ENCODE measurements at regions not wholly inside any gene's neighbourhood (a gene's known extent, or its start where the extent isn't known, plus 50 kb on each side); places are given as distances from the start of the nearest gene placed in this dataset.
A peak's percentile ranks its signal among the peaks of the same experiment; 100 is the strongest.

DNA sequence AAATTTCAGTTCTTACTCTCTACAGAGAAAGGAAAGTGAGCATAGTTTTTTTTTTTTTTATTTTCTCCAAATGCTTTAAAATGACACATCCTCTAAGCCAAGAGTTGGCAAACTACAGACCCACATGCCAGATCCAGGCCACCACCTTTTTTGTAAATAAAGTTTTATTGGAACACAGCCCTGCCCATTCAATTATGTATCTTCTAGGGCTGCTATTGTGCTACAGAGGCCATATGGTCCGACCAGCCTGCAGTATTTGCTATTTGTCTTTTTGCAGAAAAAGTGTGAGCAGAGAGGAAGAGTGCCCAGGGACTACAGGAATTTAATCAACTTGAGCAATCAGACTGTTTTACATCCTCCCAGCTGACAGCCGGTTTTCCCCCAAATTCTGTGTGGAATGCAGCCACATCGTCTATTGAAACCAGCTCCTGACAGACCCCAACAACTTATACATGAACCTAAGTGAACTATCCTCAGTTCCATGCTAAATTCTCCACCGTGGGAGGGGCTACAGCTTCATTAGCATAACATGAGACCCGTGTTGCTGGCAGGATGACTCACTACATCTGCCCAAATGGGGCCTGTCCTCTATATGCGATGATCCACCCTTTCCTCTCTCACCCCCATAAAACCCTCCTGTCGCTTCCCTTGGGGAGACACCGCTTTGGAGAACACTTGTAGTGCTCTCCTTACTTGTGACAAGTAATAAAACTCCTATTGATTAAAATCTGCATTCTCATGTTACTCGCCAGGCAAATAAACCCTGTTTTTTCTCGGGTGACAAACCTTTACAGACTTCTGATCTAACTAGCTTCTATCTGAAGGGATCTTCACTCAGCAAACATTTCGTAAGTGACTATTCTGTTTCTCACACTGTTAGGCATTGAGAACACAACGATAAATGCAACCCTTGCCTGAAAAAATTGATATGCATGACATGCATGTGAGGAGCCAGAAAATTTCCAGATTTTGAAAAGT lies 149.4 kb upstream of the HS3ST3A1 start:
- H3K27ac Mint-ChIP-seq (ENCODE audit: unreplicated experiment): peak overlapping the region; percentile 76
- TF ChIP-seq, protein P1, sequence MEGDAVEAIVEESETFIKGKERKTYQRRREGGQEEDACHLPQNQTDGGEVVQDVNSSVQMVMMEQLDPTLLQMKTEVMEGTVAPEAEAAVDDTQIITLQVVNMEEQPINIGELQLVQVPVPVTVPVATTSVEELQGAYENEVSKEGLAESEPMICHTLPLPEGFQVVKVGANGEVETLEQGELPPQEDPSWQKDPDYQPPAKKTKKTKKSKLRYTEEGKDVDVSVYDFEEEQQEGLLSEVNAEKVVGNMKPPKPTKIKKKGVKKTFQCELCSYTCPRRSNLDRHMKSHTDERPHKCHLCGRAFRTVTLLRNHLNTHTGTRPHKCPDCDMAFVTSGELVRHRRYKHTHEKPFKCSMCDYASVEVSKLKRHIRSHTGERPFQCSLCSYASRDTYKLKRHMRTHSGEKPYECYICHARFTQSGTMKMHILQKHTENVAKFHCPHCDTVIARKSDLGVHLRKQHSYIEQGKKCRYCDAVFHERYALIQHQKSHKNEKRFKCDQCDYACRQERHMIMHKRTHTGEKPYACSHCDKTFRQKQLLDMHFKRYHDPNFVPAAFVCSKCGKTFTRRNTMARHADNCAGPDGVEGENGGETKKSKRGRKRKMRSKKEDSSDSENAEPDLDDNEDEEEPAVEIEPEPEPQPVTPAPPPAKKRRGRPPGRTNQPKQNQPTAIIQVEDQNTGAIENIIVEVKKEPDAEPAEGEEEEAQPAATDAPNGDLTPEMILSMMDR (IDR thresholded peaks at IDR 0.05; ENCODE audit: partially characterized antibody, unreplicated experiment): no peak
- H3K27me3 Mint-ChIP-seq (ENCODE audit: unreplicated experiment): no peaks in the 10 kb centered on the region
- H3K4me3 Mint-ChIP-seq (ENCODE audit: unreplicated experiment): no peak overlapping the region
- peaks cover 11% of the 10 kb centered on the region for H3K36me3 Mint-ChIP-seq (ENCODE audit: unreplicated experiment)
- no peak for DNase-seq
- H3K9me3 Mint-ChIP-seq (ENCODE audit: unreplicated experiment): peaks cover 5% of the 10 kb centered on the region
- H3K4me1 Mint-ChIP-seq (ENCODE audit: low read depth, unreplicated experiment): peaks cover 16% of the 10 kb centered on the region

DNA sequence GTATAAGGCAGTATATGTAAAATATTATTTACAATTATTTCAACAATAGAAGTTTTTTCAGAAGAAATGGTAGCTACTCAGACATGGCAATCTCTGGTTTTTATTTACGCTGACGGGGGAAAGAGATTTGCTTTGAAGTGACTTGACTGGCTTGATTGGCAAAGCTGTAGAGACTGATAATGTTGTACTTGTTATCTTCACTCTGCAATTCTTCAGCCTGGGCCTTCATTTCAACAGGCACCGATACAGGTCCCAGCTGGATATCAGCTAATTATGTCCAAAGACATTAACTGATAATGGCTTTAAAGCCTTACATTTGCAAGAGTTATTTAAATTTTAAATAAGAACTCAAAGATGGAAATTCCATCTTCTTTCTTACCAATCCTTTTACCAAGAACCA lies 151.4 kb upstream of the HS3ST3A1 start:
- H3K4me3 Mint-ChIP-seq (ENCODE audit: unreplicated experiment): no peak overlapping the region
- H3K27me3 Mint-ChIP-seq (ENCODE audit: unreplicated experiment): no peaks in the 10 kb centered on the region
- H3K36me3 Mint-ChIP-seq (ENCODE audit: unreplicated experiment): peaks cover 5% of the 10 kb centered on the region
- DNase-seq: no peak
- TF ChIP-seq, protein P1 (IDR thresholded peaks at IDR 0.05; ENCODE audit: partially characterized antibody, unreplicated experiment): no peak
- peaks cover 16% of the 10 kb centered on the region for H3K4me1 Mint-ChIP-seq (ENCODE audit: low read depth, unreplicated experiment)
- H3K9me3 Mint-ChIP-seq (ENCODE audit: unreplicated experiment): peaks cover 4% of the 10 kb centered on the region
- no peak overlapping the region for H3K27ac Mint-ChIP-seq (ENCODE audit: unreplicated experiment)

DNA sequence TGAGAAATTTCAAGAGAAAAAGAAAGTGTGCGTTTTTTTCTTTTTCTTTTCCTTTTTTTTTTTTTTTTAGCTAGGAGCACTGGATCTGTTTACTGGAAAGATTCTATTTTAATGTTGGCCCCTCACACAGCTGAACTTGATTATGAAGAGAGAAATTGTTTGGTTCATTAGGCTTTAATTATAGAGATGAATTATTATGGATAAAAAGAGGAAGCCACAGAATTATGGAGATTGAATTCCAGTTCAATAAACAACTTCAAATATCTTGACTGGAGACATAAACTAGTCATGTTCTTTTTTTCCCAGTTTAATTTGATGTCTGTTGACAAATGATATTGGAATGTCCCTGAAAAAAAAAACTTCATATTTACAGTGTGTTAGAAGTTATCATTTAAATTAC lies 152.0 kb upstream of the HS3ST3A1 start:
- no peak for DNase-seq
- Mint-ChIP-seq H3K36me3 (ENCODE audit: unreplicated experiment) (peaks cover 4% of the 10 kb centered on the region), H3K4me1 (ENCODE audit: low read depth, unreplicated experiment) (peaks cover 16% of the 10 kb centered on the region), H3K27ac (ENCODE audit: unreplicated experiment) (no peak overlapping the region), H3K4me3 (ENCODE audit: unreplicated experiment) (no peak overlapping the region), H3K27me3 (ENCODE audit: unreplicated experiment) (no peaks in the 10 kb centered on the region), H3K9me3 (ENCODE audit: unreplicated experiment) (peaks cover 4% of the 10 kb centered on the region)
- TF ChIP-seq, protein P1 (IDR thresholded peaks at IDR 0.05; ENCODE audit: partially characterized antibody, unreplicated experiment): no peak

DNA sequence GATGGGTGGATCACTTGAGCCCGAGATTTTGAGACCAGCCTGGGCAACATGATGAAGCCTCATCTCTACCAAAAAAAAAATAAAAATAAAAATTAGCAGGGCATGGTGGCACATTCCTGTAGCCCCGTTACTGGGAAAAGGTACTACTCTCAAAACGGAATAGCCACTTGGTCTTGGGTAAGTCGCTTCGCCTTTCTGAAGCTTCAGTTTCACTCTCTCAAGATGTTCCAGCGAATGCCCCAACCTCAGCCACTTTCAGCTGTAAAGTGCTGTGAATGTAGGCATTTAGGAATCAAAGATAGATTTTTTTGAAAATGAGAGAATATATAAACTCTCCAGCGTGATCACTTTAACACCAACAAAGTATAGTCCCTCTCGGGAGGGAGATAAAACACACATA lies 154.1 kb upstream of the HS3ST3A1 start:
- no peak overlapping the region for H3K4me3 Mint-ChIP-seq (ENCODE audit: unreplicated experiment)
- H3K27me3 Mint-ChIP-seq (ENCODE audit: unreplicated experiment): no peaks in the 10 kb centered on the region
- TF ChIP-seq, protein P1 (IDR thresholded peaks at IDR 0.05; ENCODE audit: partially characterized antibody, unreplicated experiment): no peak
- no peak overlapping the region for H3K27ac Mint-ChIP-seq (ENCODE audit: unreplicated experiment)
- H3K36me3 Mint-ChIP-seq (ENCODE audit: unreplicated experiment): no peaks in the 10 kb centered on the region
- DNase-seq: no peak
- peaks cover 4% of the 10 kb centered on the region for H3K9me3 Mint-ChIP-seq (ENCODE audit: unreplicated experiment)
- peaks cover 7% of the 10 kb centered on the region for H3K4me1 Mint-ChIP-seq (ENCODE audit: low read depth, unreplicated experiment)

DNA sequence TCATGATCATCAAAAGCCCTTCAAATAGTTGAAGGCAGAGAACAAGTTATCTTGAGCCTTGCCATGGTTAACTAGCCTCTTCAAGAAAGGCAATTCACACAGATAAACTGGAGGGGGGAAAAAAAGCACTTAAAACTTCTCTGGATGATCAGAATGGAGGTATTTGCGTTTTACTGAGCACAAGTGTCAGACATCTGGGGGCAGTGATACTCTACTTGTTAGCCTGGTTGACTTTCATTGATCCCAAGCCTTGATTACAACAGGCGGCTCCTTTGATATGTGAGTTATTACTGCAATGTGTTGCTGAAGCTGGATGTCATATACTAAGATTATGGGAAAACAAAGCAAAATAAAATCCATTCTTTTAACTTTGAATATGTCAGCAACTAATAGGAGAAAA lies 155.0 kb upstream of the HS3ST3A1 start:
- DNase-seq: no peak
- TF ChIP-seq, protein P1 (IDR thresholded peaks at IDR 0.05; ENCODE audit: partially characterized antibody, unreplicated experiment): no peak
- Mint-ChIP-seq H3K36me3 (ENCODE audit: unreplicated experiment) (no peaks in the 10 kb centered on the region), H3K27ac (ENCODE audit: unreplicated experiment) (no peak overlapping the region), H3K27me3 (ENCODE audit: unreplicated experiment) (no peaks in the 10 kb centered on the region), H3K4me3 (ENCODE audit: unreplicated experiment) (no peak overlapping the region), H3K4me1 (ENCODE audit: low read depth, unreplicated experiment) (no peaks in the 10 kb centered on the region), H3K9me3 (ENCODE audit: unreplicated experiment) (no peaks in the 10 kb centered on the region)
